ENCODE measurements at regions not wholly inside any gene's neighbourhood (a gene's known extent, or its start where the extent isn't known, plus 50 kb on each side); places are given as distances from the start of the nearest gene placed in this dataset.

- TF ChIP-seq, protein P1, sequence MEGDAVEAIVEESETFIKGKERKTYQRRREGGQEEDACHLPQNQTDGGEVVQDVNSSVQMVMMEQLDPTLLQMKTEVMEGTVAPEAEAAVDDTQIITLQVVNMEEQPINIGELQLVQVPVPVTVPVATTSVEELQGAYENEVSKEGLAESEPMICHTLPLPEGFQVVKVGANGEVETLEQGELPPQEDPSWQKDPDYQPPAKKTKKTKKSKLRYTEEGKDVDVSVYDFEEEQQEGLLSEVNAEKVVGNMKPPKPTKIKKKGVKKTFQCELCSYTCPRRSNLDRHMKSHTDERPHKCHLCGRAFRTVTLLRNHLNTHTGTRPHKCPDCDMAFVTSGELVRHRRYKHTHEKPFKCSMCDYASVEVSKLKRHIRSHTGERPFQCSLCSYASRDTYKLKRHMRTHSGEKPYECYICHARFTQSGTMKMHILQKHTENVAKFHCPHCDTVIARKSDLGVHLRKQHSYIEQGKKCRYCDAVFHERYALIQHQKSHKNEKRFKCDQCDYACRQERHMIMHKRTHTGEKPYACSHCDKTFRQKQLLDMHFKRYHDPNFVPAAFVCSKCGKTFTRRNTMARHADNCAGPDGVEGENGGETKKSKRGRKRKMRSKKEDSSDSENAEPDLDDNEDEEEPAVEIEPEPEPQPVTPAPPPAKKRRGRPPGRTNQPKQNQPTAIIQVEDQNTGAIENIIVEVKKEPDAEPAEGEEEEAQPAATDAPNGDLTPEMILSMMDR (IDR thresholded peaks at IDR 0.05; ENCODE audit: poor library complexity) = no peak
- no peak for TF ChIP-seq EZH2 (IDR thresholded peaks at IDR 0.05; ENCODE audit: borderline replicate concordance)
These were observed 101.1 kb upstream of the MYO16 start for GRCh38 chr13:108528303-108528702.
